NCI-H146 (cell line): ENCODE measurements at regions not wholly inside any gene's neighbourhood (a gene's known extent, or its start where the extent isn't known, plus 50 kb on each side); places are given as distances from the start of the nearest gene placed in this dataset.

Experiments used
- DNase-seq: peaks from one replicate; lab custom pipeline; 2025; lab: John Stamatoyannopoulos, UW

DNA sequence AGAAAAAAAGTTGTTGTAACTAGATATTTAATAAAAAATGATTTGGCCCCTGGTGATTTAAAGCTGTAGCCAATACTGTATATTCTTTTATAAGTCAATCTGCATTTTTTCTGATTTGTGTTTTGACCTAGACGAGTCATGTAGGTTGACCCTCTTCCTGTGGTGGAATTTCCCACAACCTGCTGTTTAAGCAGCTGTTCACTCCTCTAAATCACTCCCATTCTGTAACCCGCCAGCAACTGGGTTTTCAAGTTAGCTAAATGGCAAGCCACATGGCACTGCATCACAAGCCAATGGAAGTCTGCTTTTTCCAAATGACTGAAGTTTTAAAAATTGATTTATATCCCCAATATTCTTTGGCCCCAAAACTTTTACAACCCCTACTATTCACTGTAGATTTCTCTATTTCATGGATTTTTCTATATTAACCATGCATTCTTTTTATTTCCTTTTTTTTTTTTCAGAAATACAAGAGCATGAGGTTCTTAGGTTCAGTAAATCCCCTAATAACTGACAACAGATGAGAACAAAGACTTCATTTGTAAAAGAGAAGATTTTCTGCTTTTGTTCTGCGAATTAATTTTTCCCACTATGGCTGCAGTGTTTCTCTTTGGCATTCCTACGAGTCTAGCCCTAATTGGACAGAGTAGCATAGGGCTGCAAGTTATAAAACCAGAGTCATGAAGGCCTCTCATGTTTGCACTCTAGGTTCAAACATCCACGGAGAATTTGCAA lies 184.5 kb upstream of the TLE4 start:
- no peak for DNase-seq

GRCh38 chr9:79390077-79390698 lies 181.6 kb upstream of the TLE4 start:
- DNase-seq: no peak

DNA sequence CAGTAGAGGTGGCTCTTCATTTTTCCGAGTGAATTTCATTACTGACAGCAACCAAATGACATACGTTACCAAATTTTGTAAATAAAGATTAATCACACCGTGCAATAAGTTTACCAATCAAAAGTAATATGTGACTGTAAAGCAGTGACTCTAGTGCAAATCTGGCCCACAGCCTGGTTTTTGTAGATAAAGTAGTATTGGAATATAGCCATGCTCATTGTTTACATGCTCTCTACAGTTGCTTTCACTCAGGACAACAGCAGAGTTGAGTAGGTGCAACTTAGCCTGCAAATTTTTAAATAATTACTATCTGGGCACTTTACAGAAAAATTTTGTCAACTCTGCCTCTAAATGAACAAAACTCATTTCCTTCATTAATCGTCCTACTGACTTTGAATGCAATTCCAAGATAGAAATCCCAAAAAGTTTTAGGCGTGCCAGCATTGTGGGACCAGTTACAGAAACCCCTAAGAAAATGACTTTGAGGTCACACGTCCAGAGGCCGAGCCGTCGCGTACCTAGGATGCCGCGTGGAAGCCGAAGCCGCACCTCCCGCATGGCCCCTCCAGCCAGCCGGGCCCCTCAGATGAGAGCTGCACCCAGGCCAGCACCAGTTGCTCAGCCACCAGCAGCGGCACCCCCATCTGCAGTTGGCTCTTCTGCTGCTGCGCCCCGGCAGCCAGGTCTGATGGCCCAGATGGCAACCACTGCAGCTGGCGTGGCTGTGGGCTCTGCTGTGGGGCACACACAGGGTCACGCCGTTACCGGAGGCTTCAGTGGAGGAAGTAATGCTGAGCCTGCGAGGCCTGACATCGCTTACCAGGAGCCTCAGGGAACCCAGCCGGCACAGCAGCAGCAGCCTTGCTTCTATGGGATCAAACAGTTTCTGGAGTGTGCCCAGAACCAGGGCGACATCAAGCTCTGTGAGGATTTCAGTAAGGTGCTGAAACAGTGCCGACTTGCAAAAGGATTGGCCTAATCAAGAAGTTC lies 180.7 kb upstream of the TLE4 start:
- DNase-seq: no peak

DNA sequence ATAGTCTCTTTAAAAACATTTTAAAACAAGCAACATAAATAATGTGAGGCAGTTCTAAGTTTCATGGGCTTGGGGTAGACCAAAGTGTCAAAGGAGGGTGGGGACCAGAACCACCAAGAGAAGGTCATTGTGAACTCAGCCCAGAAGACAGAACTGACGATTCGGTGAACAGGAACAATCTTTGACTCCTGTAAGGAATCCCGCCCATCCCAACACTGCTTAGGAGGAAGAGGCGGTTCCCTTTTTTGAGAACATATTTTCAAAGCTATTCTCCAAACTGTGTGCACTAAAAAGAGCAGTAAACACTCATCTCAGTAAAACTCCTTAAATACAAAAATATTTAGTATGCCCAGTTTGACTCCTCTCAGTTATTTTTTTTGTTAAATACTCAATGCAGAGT lies 176.5 kb upstream of the TLE4 start:
- no peak for DNase-seq

DNA sequence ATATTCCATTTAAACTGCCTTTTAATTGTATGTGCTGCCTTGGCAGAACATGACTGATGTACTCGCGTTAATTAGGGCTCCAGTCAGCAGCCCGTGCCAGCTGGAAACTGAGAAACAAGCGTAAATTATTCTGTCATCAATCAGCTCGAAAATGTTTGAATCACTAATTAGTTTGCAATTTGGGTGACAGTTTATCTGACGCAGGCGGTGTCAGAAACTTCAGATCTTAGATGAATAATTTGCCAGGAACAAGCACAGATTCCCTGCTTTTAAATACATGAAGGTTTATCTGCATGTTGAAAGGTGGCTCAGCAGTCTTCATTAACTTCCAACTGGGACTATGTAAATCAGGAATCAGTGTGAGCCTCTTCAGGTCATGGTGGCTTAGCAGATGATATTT lies 176.0 kb upstream of the TLE4 start:
- peak; percentile 29 for DNase-seq

GRCh38 chr9:79396168-79396567 lies 175.6 kb upstream of the TLE4 start:
- no peak for DNase-seq

DNA sequence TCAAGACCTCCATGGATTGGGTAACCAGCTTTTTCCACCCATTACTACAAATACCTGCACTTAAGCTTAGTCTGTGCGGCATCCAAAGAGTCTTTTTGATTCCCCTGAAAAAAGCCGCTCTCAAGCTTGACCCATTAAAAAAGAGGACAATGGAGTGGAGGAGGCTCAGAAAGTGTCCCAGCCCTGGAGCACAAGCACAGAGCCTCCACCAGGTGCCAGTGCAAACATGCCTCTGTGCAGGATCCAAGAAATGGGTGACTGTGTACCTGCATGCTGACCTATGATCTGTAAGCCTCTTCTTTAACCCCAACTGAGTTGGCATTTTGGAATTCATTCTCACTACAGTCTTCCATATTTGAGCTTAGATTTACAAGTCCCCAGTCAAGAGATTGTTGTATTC lies 168.3 kb upstream of the TLE4 start:
- no peak for DNase-seq

DNA sequence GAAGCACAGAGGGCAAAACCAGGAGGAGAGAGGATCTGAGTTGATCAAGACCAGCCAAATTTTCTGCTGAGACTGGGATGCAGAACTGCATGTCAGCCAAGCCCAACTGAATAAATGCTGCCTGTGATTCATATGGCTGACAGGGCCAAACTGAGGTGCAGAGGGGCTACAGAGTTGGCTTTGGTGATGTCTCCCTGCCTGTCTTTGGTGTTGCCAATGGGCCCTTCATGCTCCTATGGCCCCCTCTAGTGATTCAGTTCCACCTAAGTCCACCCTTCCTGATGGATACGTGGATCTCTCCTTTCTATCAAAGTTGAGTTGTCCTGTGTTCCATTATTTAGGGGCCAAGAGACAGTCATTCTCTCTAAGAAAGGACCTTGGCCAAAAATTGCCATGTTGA lies 163.6 kb upstream of the TLE4 start:
- DNase-seq: peak; percentile 51

GRCh38 chr9:79408617-79409016 lies 163.1 kb upstream of the TLE4 start:
- DNase-seq: no peak

- DNase-seq: no peak
These were observed 162.5 kb upstream of the TLE4 start for GRCh38 chr9:79409182-79409823.

GRCh38 chr9:79425840-79426239 lies 145.9 kb upstream of the TLE4 start:
- DNase-seq: no peak

- no peak for DNase-seq
These were observed 143.3 kb upstream of the TLE4 start for GRCh38 chr9:79428422-79428821.

GRCh38 chr9:79430619-79431018 lies 141.1 kb upstream of the TLE4 start:
- DNase-seq: no peak

GRCh38 chr9:79431019-79431679 lies 140.6 kb upstream of the TLE4 start:
- DNase-seq: peak; percentile 24

- DNase-seq: no peak
These were observed 139.3 kb upstream of the TLE4 start for GRCh38 chr9:79432485-79432884.

DNA sequence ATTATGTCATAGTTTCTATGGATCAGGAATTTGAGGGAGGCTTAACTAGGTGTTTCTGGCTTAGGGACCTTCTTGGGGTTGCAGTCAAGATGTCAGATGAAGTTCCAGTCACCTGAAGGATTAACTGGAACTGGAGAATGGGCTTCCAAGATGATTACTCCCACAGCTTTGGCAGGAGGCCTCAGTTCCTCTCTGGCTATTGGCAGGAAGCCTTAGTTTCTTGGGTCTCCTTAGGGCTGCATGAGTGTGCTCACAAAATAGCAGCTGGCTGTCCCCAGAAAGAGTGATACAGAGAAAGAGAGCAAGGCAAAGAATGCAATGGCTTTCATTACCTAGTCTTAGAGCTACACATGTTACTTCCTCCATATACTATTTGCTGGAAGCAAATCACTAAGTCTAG lies 138.1 kb upstream of the TLE4 start:
- DNase-seq: no peak

DNA sequence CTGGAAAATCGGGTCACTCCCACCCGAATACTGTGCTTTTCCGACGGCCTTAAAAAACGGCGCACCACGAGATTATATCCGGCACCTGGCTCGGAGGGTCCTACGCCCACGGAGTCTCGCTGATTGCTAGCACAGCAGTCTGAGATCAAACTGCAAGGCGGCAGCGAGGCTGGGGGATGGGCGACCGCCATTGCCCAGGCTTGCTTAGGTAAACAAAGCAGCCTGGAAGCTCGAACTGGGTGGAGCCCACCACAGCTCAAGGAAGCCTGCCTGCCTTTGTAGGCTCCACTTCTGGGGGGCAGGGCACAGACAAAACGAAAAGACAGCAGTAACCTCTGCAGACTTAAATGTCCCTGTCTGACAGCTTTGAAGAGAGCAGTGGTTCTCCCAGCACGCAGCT lies 132.5 kb upstream of the TLE4 start:
- peak; percentile 5 for DNase-seq

DNA sequence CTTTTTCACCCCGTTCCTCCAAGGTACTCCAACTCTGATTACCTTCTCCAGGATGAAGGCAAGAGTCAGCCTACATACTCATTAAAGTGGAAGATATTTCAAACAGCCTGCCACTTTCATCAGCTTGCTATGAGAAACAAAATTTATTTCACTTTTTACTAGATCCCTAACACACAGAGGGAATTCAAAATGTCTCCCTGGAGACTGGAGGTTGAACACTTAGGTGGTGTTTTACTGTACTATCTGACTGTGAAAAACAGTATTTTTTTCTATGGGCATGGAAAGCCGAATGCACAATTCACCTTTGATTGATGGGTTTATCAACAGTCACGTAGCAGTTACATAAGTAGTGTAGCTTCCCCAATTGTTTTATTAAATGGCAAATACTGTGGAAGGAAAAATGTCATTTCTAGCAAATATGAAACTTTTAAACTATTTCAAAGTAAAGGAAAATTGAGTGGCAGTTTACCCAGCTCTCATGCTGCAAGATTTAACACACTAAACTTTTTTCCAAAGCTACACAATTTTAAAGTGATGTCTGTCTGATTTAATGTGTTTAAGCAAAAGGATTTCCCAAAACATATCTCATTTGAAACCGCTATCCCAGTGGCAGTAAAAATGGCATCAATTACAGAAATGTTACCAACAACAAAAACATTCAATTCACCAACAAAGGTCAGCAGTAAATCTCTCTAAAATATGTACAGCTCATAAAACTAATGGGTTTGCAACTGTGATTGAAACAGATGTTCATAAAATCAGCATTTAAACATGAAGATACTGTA lies 125.0 kb upstream of the TLE4 start:
- no peak for DNase-seq

GRCh38 chr9:79447308-79447605 lies 124.5 kb upstream of the TLE4 start:
- no peak for DNase-seq

DNA sequence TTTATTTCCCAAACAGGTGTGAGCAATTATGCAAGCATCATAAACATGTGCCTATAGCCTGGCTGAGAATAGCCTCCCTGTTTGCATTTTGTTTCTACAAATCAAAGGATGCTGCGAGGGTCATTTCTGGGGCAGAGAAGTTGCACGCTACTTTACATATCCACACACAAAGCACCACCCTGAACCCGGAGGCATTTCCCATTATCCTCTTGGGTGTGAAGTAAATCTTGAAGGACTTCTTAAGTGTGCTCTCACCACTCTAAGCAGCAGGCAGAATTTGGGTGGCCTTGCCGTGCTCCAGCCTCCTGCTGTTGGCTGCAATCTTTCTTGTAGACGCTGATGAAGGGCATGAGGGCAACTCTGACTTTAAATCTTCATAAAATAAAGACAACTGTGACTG lies 124.0 kb upstream of the TLE4 start:
- no peak for DNase-seq

GRCh38 chr9:79452265-79452664 lies 119.5 kb upstream of the TLE4 start:
- DNase-seq: no peak
